ENCODE measurements at regions not wholly inside any gene's neighbourhood (a gene's known extent, or its start where the extent isn't known, plus 50 kb on each side); places are given as distances from the start of the nearest gene placed in this dataset.

GRCh38 chr22:22044153-22044552 is 61.6 kb upstream of the TOP3B start:
- TF ChIP-seq REST (IDR thresholded peaks at IDR 0.05; ENCODE audit: borderline replicate concordance) (no peak), POLR2AphosphoS5 (IDR thresholded peaks at IDR 0.05) (no peak), CTCF (IDR thresholded peaks at IDR 0.05; ENCODE audit: poor library complexity, severe bottlenecking) (no peak)
- no peaks in the 10 kb centered on the region for H3K9me3 ChIP-seq (ENCODE audit: low read length)
- no peaks in the 10 kb centered on the region for H3K9me2 ChIP-seq (ENCODE audit: insufficient read depth, low read length)
- no peaks in the 10 kb centered on the region for H3K36me3 ChIP-seq (ENCODE audit: insufficient read depth, low read length)
- no peaks in the 10 kb centered on the region for H3K79me2 ChIP-seq (replicated peaks; ENCODE audit: insufficient read depth, low read length)
- no peaks in the 10 kb centered on the region for H3K27me3 ChIP-seq (ENCODE audit: insufficient read depth, low read depth, low read length)
- no peaks in the 10 kb centered on the region for H4K20me1 ChIP-seq (ENCODE audit: insufficient read depth)
- no peaks in the 10 kb centered on the region for H3F3A ChIP-seq (ENCODE audit: insufficient read depth, low read length, poor library complexity, severe bottlenecking)
- H3K4me2 ChIP-seq (ENCODE audit: low read length): no peak overlapping the region
- no peak overlapping the region for H2AFZ ChIP-seq (ENCODE audit: low read depth, low read length)
- H3K27ac ChIP-seq (ENCODE audit: low read length): no peak overlapping the region
- no peak overlapping the region for H3K4me3 ChIP-seq (ENCODE audit: low read length)
- H3K9ac ChIP-seq (ENCODE audit: low read length): no peak overlapping the region

- H3K4me2 ChIP-seq (ENCODE audit: low read length): no peak overlapping the region
- no peaks in the 10 kb centered on the region for H3K27me3 ChIP-seq (ENCODE audit: insufficient read depth, low read depth, low read length)
These were observed 60.9 kb upstream of the TOP3B start for GRCh38 chr22:22043296-22044078.

More at GRCh38 chr22:22043296-22044078, 60.9 kb upstream of the TOP3B start:
- no peaks in the 10 kb centered on the region for H3K9me2 ChIP-seq (ENCODE audit: insufficient read depth, low read length)
- H3K9ac ChIP-seq (ENCODE audit: low read length): no peak overlapping the region
- H3F3A ChIP-seq (ENCODE audit: insufficient read depth, low read length, poor library complexity, severe bottlenecking): no peaks in the 10 kb centered on the region
- H3K4me3 ChIP-seq (ENCODE audit: low read length): no peak overlapping the region
- H3K36me3 ChIP-seq (ENCODE audit: insufficient read depth, low read length): no peaks in the 10 kb centered on the region
- no peak overlapping the region for H3K27ac ChIP-seq (ENCODE audit: low read length)
- TF ChIP-seq CTCF (IDR thresholded peaks at IDR 0.05; ENCODE audit: poor library complexity, severe bottlenecking) (no peak), TAF1 (IDR thresholded peaks at IDR 0.05; ENCODE audit: low read depth) (no peak), POLR2AphosphoS5 (IDR thresholded peaks at IDR 0.05) (no peak), REST (IDR thresholded peaks at IDR 0.05; ENCODE audit: borderline replicate concordance) (no peak), EZH2 (IDR thresholded peaks at IDR 0.05; ENCODE audit: borderline replicate concordance, insufficient read depth, low read length, poor library complexity, severe bottlenecking) (no peak), SMC3 (conservative IDR thresholded peaks at IDR 0.05; ENCODE audit: poor library complexity) (no peak), EP300 (conservative IDR thresholded peaks at IDR 0.05; ENCODE audit: poor library complexity, severe bottlenecking) (no peak), RAD21 (conservative IDR thresholded peaks at IDR 0.05) (no peak), MXI1 (conservative IDR thresholded peaks at IDR 0.05; ENCODE audit: poor library complexity, severe bottlenecking) (no peak)
- H3K79me2 ChIP-seq (replicated peaks; ENCODE audit: insufficient read depth, low read length): no peaks in the 10 kb centered on the region
- no peaks in the 10 kb centered on the region for H3K9me3 ChIP-seq (ENCODE audit: low read length)
- H4K20me1 ChIP-seq (ENCODE audit: insufficient read depth): no peaks in the 10 kb centered on the region
- no peak overlapping the region for H2AFZ ChIP-seq (ENCODE audit: low read depth, low read length)
